Mesendoderm (in vitro differentiated cells): ENCODE measurements at regions not wholly inside any gene's neighbourhood (a gene's known extent, or its start where the extent isn't known, plus 50 kb on each side); places are given as distances from the start of the nearest gene placed in this dataset.

Experiments
- DNase-seq: peaks from one replicate; pipeline ENCODE4 v3.0.0; 2013
- H2AK5ac ChIP-seq: 2 replicates; pipeline ENCODE4 v1.6.1; 2013; ENCODE audit warnings: low read length, inconsistent platforms
- H2BK120ac ChIP-seq: 2 replicates; pipeline ENCODE4 v1.6.1; 2013; ENCODE audit warnings: low read depth, mild to moderate bottlenecking, low read length, moderate library complexity, mixed read lengths
- H2BK15ac ChIP-seq: replicated peaks from 2 replicates; pipeline ENCODE4 v1.6.1; 2013; ENCODE audit warnings: low read depth, mild to moderate bottlenecking, moderate library complexity
- H2BK5ac ChIP-seq: 2 replicates; pipeline ENCODE4 v1.6.1; 2013; ENCODE audit warnings: low read length, inconsistent platforms
- H3K18ac ChIP-seq: 2 replicates; pipeline ENCODE4 v1.6.1; 2013; ENCODE audit warnings: mild to moderate bottlenecking, low read length, mixed read lengths
- H3K23ac ChIP-seq: one replicate; pipeline ENCODE4 v1.6.1; 2013; ENCODE audit warnings: low read length
- H3K27ac ChIP-seq: 2 replicates; pipeline ENCODE4 v1.5.1; 2013; ENCODE audit warnings: low read depth, mild to moderate bottlenecking, inconsistent platforms, low read length, moderate library complexity
- H3K27me3 ChIP-seq: 2 replicates; pipeline ENCODE4 v1.6.1; 2013; ENCODE audit warnings: low read length, control low read depth, mild to moderate bottlenecking, inconsistent platforms; ENCODE audit not compliant: insufficient read depth, poor library complexity
- H3K36me3 ChIP-seq: 2 replicates; pipeline ENCODE4 v1.6.1; 2013; ENCODE audit warnings: low read length, inconsistent platforms; ENCODE audit not compliant: control insufficient read depth, insufficient read depth
- H3K4ac ChIP-seq: one replicate; pipeline ENCODE4 v1.6.1; 2013; ENCODE audit warnings: low read depth, mild to moderate bottlenecking, low read length, moderate library complexity
- H3K4me1 ChIP-seq: 2 replicates; pipeline ENCODE4 v1.6.1; 2013; ENCODE audit warnings: low read depth, low read length, inconsistent platforms; ENCODE audit not compliant: control insufficient read depth
- H3K4me2 ChIP-seq: 2 replicates; pipeline ENCODE4 v1.6.1; 2013; ENCODE audit warnings: low read length
- H3K4me3 ChIP-seq: 2 replicates; pipeline ENCODE4 v1.5.1; 2013; ENCODE audit warnings: mild to moderate bottlenecking, low read length
- H3K56ac ChIP-seq: one replicate; pipeline ENCODE4 v1.6.1; 2013; ENCODE audit warnings: low read length
- H3K79me1 ChIP-seq: 2 replicates; pipeline ENCODE4 v1.6.1; 2013; ENCODE audit warnings: low read length, inconsistent platforms
- H3K79me2 ChIP-seq: 2 replicates; pipeline ENCODE4 v1.6.1; 2013; ENCODE audit warnings: mild to moderate bottlenecking, low read length; ENCODE audit not compliant: control insufficient read depth, insufficient read depth
- H3K9ac ChIP-seq: 2 replicates; pipeline ENCODE4 v1.6.1; 2013; ENCODE audit warnings: low read length, inconsistent platforms
- H4K5ac ChIP-seq: one replicate; pipeline ENCODE4 v1.6.1; 2013; ENCODE audit warnings: low read length
- H4K8ac ChIP-seq: one replicate; pipeline ENCODE4 v1.6.1; 2013; ENCODE audit warnings: low read depth, mild to moderate bottlenecking, control low read depth, low read length, moderate library complexity
- whole genome bisulfite sequencing: extraction: QIAGEN DNeasy Blood & Tissue Kit; methylation state at CpG from one replicate; pipeline ENCODE4 v1.1.7; 2013; ENCODE audit warnings: low lambda C conversion rate, missing lambda C conversion rate; ENCODE audit not compliant: insufficient coverage; ENCODE audit errors: extremely low coverage; 5-methylcytosine and 5-hydroxymethylcytosine counted together

- Histone ChIP-seq H3K36me3 (no peaks in the 10 kb centered on the region), H3K56ac (no peak overlapping the region), H3K9ac (no peak overlapping the region), H4K8ac (no peak overlapping the region), H2BK5ac (no peak overlapping the region), H3K27me3 (no peaks in the 10 kb centered on the region), H3K4ac (no peak overlapping the region), H3K27ac (no peak overlapping the region), H4K5ac (no peak overlapping the region), H3K79me2 (no peaks in the 10 kb centered on the region), H3K23ac (no peak overlapping the region), H3K79me1 (no peaks in the 10 kb centered on the region), H2AK5ac (no peak overlapping the region), H2BK120ac (no peak overlapping the region), H2BK15ac (no peak overlapping the region), H3K4me2 (no peak overlapping the region), H3K4me1 (peaks cover 5% of the 10 kb centered on the region), H3K18ac (no peak overlapping the region), H3K4me3 (no peak overlapping the region)
- no peak for DNase-seq
- no CpG with 5 or more reads among the region's 5 CpGs for WGBS
These were observed 156.4 kb upstream of the CCL2 start for GRCh38 chr17:34098699-34099098.

- no peak overlapping the region for H2BK120ac ChIP-seq
These were observed 155.1 kb upstream of the CCL2 start for GRCh38 chr17:34099859-34100515.

DNA sequence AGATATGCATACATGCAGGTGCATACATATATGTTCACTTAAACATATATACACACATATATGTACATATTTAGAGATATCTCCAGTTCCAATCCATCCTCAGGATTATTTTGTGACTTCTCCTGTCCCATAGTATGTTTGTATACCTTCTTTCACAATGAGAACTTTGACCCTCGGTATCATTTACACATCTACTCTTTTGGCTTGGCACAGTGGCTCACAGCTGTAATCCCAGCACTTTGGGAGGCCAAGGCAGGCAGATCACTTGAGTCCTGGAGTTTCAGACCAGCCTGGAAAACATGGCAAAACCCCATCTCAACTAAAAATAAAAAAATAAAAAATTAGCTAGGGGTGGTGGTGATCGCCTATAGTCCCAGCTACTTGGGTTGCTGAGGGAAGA is 148.1 kb upstream of the CCL2 start:
- H3K23ac ChIP-seq: no peak overlapping the region
- no peak overlapping the region for H3K56ac ChIP-seq
- no peak for DNase-seq
- no peak overlapping the region for H3K27ac ChIP-seq
- no peak overlapping the region for H3K4me3 ChIP-seq
- H3K18ac ChIP-seq: no peak overlapping the region
- H3K36me3 ChIP-seq: no peaks in the 10 kb centered on the region
- no peak overlapping the region for H3K4ac ChIP-seq
- no peak overlapping the region for H2BK5ac ChIP-seq
- H2AK5ac ChIP-seq: no peak overlapping the region
- H2BK15ac ChIP-seq: no peak overlapping the region
- H3K4me1 ChIP-seq: no peaks in the 10 kb centered on the region
- no peaks in the 10 kb centered on the region for H3K27me3 ChIP-seq
- no peak overlapping the region for H2BK120ac ChIP-seq
- H3K9ac ChIP-seq: no peak overlapping the region
- H3K4me2 ChIP-seq: no peak overlapping the region
- H4K8ac ChIP-seq: no peak overlapping the region
- H3K79me1 ChIP-seq: no peaks in the 10 kb centered on the region
- WGBS: no CpG with 5 or more reads among the region's 2 CpGs
- no peaks in the 10 kb centered on the region for H3K79me2 ChIP-seq
- H4K5ac ChIP-seq: no peak overlapping the region

More at GRCh38 chr17:34099859-34100515, 155.1 kb upstream of the CCL2 start:
- no peak overlapping the region for H2BK15ac ChIP-seq
- H4K5ac ChIP-seq: no peak overlapping the region
- no peak overlapping the region for H3K4me2 ChIP-seq
- no peaks in the 10 kb centered on the region for H3K27me3 ChIP-seq
- peaks cover 5% of the 10 kb centered on the region for H3K4me1 ChIP-seq
- WGBS: no CpG with 5 or more reads among the region's 8 CpGs
- H3K79me2 ChIP-seq: no peaks in the 10 kb centered on the region
- H3K79me1 ChIP-seq: no peaks in the 10 kb centered on the region
- no peak overlapping the region for H2AK5ac ChIP-seq
- peak; percentile 31 for DNase-seq
- no peak overlapping the region for H3K4me3 ChIP-seq
- H3K36me3 ChIP-seq: no peaks in the 10 kb centered on the region
- no peak overlapping the region for H3K56ac ChIP-seq
- no peak overlapping the region for H4K8ac ChIP-seq
- no peak overlapping the region for H3K4ac ChIP-seq
- no peak overlapping the region for H2BK5ac ChIP-seq
- no peak overlapping the region for H3K9ac ChIP-seq
- no peak overlapping the region for H3K18ac ChIP-seq
- no peak overlapping the region for H3K27ac ChIP-seq
- no peak overlapping the region for H3K23ac ChIP-seq

- Histone ChIP-seq H3K79me1 (no peaks in the 10 kb centered on the region), H3K79me2 (no peaks in the 10 kb centered on the region), H4K8ac (no peak overlapping the region), H2AK5ac (no peak overlapping the region), H4K5ac (no peak overlapping the region), H2BK5ac (no peak overlapping the region), H3K23ac (no peak overlapping the region), H3K4me3 (no peak overlapping the region), H3K27me3 (no peaks in the 10 kb centered on the region), H2BK15ac (no peak overlapping the region), H2BK120ac (no peak overlapping the region), H3K27ac (no peak overlapping the region), H3K4me1 (no peaks in the 10 kb centered on the region), H3K4me2 (no peak overlapping the region), H3K18ac (no peak overlapping the region), H3K36me3 (no peaks in the 10 kb centered on the region), H3K56ac (no peak overlapping the region), H3K4ac (no peak overlapping the region), H3K9ac (no peak overlapping the region)
- peak; percentile 40 for DNase-seq
- WGBS: no CpG with 5 or more reads among the region's 6 CpGs
These were observed 144.8 kb upstream of the CCL2 start for GRCh38 chr17:34110315-34110714.

GRCh38 chr17:34113089-34113488 is 142.0 kb upstream of the CCL2 start:
- no peak overlapping the region for H3K18ac ChIP-seq
- H2AK5ac ChIP-seq: no peak overlapping the region
- H3K27ac ChIP-seq: no peak overlapping the region
- H3K36me3 ChIP-seq: no peaks in the 10 kb centered on the region
- no peaks in the 10 kb centered on the region for H3K27me3 ChIP-seq
- no peak overlapping the region for H2BK5ac ChIP-seq
- no peak overlapping the region for H2BK15ac ChIP-seq
- no peak overlapping the region for H3K4me3 ChIP-seq
- no peaks in the 10 kb centered on the region for H3K79me2 ChIP-seq
- H3K9ac ChIP-seq: no peak overlapping the region
- no peaks in the 10 kb centered on the region for H3K4me1 ChIP-seq
- no peak overlapping the region for H3K23ac ChIP-seq
- no peak overlapping the region for H4K5ac ChIP-seq
- H3K4me2 ChIP-seq: no peak overlapping the region
- H4K8ac ChIP-seq: no peak overlapping the region
- no peaks in the 10 kb centered on the region for H3K79me1 ChIP-seq
- H2BK120ac ChIP-seq: no peak overlapping the region
- WGBS: no CpG with 5 or more reads among the region's 2 CpGs
- no peak overlapping the region for H3K56ac ChIP-seq
- DNase-seq: peak; percentile 42
- no peak overlapping the region for H3K4ac ChIP-seq

GRCh38 chr17:34114174-34114573 is 140.9 kb upstream of the CCL2 start:
- no peak for DNase-seq
- H3K23ac ChIP-seq: no peak overlapping the region
- no peak overlapping the region for H2AK5ac ChIP-seq
- H3K27ac ChIP-seq: no peak overlapping the region
- H3K4ac ChIP-seq: no peak overlapping the region
- H3K79me1 ChIP-seq: no peaks in the 10 kb centered on the region
- H3K79me2 ChIP-seq: no peaks in the 10 kb centered on the region
- no peak overlapping the region for H3K4me2 ChIP-seq
- H3K27me3 ChIP-seq: no peaks in the 10 kb centered on the region
- H4K5ac ChIP-seq: no peak overlapping the region
- no peak overlapping the region for H3K9ac ChIP-seq
- no peak overlapping the region for H2BK5ac ChIP-seq
- no peak overlapping the region for H2BK15ac ChIP-seq
- no peak overlapping the region for H2BK120ac ChIP-seq
- no peaks in the 10 kb centered on the region for H3K36me3 ChIP-seq
- no peak overlapping the region for H3K56ac ChIP-seq
- no peak overlapping the region for H3K18ac ChIP-seq
- H4K8ac ChIP-seq: no peak overlapping the region
- no peaks in the 10 kb centered on the region for H3K4me1 ChIP-seq
- no peak overlapping the region for H3K4me3 ChIP-seq
